PC-3 (cell line): ENCODE measurements at regions not wholly inside any gene's neighbourhood (a gene's known extent, or its start where the extent isn't known, plus 50 kb on each side); places are given as distances from the start of the nearest gene placed in this dataset.
"Not testable (repeated sequence)": the region's sequence is repeated elsewhere in the genome, so short reads cannot be mapped to it uniquely, and the experiment has no call there.

Source experiments
- ATAC-seq: fragments of 200-7000 bp; cut with Tn5 transposase; 2 replicates; pipeline ENCODE4 v1.9.1; 2020; ENCODE audit warnings: mild to moderate bottlenecking, moderate library complexity
- BruUV-seq: library from RNA; stranded (reverse); fragments of 400-500 nt; replicated peaks from 2 replicates; lab custom pipeline; 2021; lab: Mats Ljungman, UMichigan
- CTCF ChIA-PET: fragments of 300-600 bp; sonication (Branson Sonifier 250); formaldehyde crosslinking; loops from one replicate; lab custom pipeline; 2022; ENCODE audit warnings: antibody characterized with exemption; lab: Charles Lee
- POLR2A ChIA-PET: fragments of 300-600 bp; sonication (Branson Sonifier 250); formaldehyde crosslinking; loops from one replicate; lab custom pipeline; 2022; ENCODE audit warnings: antibody characterized with exemption; ENCODE audit not compliant: unreplicated experiment; lab: Charles Lee
- DNase-seq: peaks from one replicate; pipeline ENCODE4 v3.0.0-alpha.2; 2015
- H2AFZ ChIP-seq: fragments of 300-600 bp; sonication (generic); 2 replicates; pipeline ENCODE4 v1.6.0; 2016; ENCODE audit warnings: antibody characterized with exemption, low read length
- H3F3A ChIP-seq: fragments of 300-600 bp; sonication (generic); one replicate; pipeline ENCODE4 v1.6.0; 2017; ENCODE audit warnings: antibody characterized with exemption, low read length, control low read depth, mild to moderate bottlenecking; ENCODE audit not compliant: unreplicated experiment
- H3K27ac ChIP-seq: fragments of 300-600 bp; sonication (generic); 2 replicates; pipeline ENCODE4 v1.5.1; 2016; ENCODE audit warnings: mild to moderate bottlenecking, low read length
- H3K27me3 ChIP-seq: fragments of 300-600 bp; sonication (generic); 2 replicates; pipeline ENCODE4 v1.6.1; 2016; ENCODE audit warnings: low read length, mixed read lengths
- H3K36me3 ChIP-seq: fragments of 300-600 bp; sonication (generic); 2 replicates; pipeline ENCODE4 v1.6.1; 2016; ENCODE audit warnings: low read depth, mixed run types, low read length, mixed read lengths
- H3K4me1 ChIP-seq: fragments of 300-600 bp; sonication (generic); 2 replicates; pipeline ENCODE4 v1.5.1; 2016; ENCODE audit warnings: low read length; ENCODE audit not compliant: insufficient read depth
- H3K4me2 ChIP-seq: fragments of 300-600 bp; sonication (generic); 2 replicates; pipeline ENCODE4 v1.6.0; 2016; ENCODE audit warnings: low read length
- H3K4me3 ChIP-seq: fragments of 300-600 bp; sonication (generic); 2 replicates; pipeline ENCODE4 v1.5.1; 2016; ENCODE audit warnings: mild to moderate bottlenecking, low read length, mixed read lengths
- H3K79me2 ChIP-seq: fragments of 300-600 bp; sonication (generic); 2 replicates; pipeline ENCODE4 v1.6.1; 2017; ENCODE audit warnings: low read length, mixed read lengths
- H3K9ac ChIP-seq: fragments of 300-600 bp; sonication (generic); 2 replicates; pipeline ENCODE4 v1.6.0; 2016; ENCODE audit warnings: mild to moderate bottlenecking, low read length
- H3K9me2 ChIP-seq: fragments of 300-600 bp; sonication (generic); replicated peaks from 2 replicates; pipeline ENCODE4 v1.6.1; 2016; ENCODE audit warnings: mixed run types, low read length, mixed read lengths
- H3K9me3 ChIP-seq: fragments of 300-600 bp; sonication (generic); 2 replicates; pipeline ENCODE4 v1.6.1; 2016; ENCODE audit warnings: low read length, mixed read lengths
- H4K20me1 ChIP-seq: fragments of 300-600 bp; sonication (generic); 2 replicates; pipeline ENCODE4 v1.6.1; 2016; ENCODE audit warnings: low read length, mixed read lengths
- EZH2 ChIP-seq: fragments of 300-600 bp; sonication (generic); IDR thresholded peaks from one replicate; pipeline ENCODE4 v1.6.1; 2017; ENCODE audit warnings: antibody characterized with exemption, mild to moderate bottlenecking, low read length; ENCODE audit not compliant: unreplicated experiment
- EZH2phosphoT487 ChIP-seq: fragments of 300-600 bp; sonication (generic); IDR thresholded peaks from 2 replicates; pipeline ENCODE4 v1.6.1; 2018; ENCODE audit warnings: mild to moderate bottlenecking, antibody characterized with exemption, low read length, borderline replicate concordance
- intact Hi-C: fragments of 100-400 bp; cut with micrococcal nuclease; formaldehyde crosslinking; loops from 2 replicates; pipeline ENCODE4 v1.9.0; 2023
- TF ChIP-seq, protein P1 (sequence below): fragments of 300-600 bp; sonication (generic); conservative IDR thresholded peaks from 2 replicates; pipeline ENCODE4 v1.5.1; 2017; ENCODE audit warnings: antibody characterized with exemption, low read depth, mild to moderate bottlenecking, low read length

GRCh38 chr1:112126598-112126997, 137.1 kb upstream of the KCND3 start:
- Histone ChIP-seq H2AFZ (no peak overlapping the region), H3K27me3 (0 out of 2 replicates have a peak, but pooled peaks cover under 1% of the 10 kb centered on the region), H3K9me3 (no peaks in the 10 kb centered on the region), H4K20me1 (no peaks in the 10 kb centered on the region), H3F3A (no peaks in the 10 kb centered on the region), H3K9me2 (no peaks in the 10 kb centered on the region), H3K4me2 (no peak overlapping the region), H3K4me1 (no peaks in the 10 kb centered on the region), H3K79me2 (no peaks in the 10 kb centered on the region), H3K9ac (no peak overlapping the region), H3K27ac (no peak overlapping the region), H3K36me3 (no peaks in the 10 kb centered on the region), H3K4me3 (no peak overlapping the region)
- ChIA-PET CTCF (no interaction called here), POLR2A (no interaction called here)
- DNase-seq (no peak), ATAC-seq (no peak)
- no TSS peak for BruUV-seq
- TF ChIP-seq EZH2phosphoT487 (no peak), EZH2 (no peak)
- TF ChIP-seq, protein P1, sequence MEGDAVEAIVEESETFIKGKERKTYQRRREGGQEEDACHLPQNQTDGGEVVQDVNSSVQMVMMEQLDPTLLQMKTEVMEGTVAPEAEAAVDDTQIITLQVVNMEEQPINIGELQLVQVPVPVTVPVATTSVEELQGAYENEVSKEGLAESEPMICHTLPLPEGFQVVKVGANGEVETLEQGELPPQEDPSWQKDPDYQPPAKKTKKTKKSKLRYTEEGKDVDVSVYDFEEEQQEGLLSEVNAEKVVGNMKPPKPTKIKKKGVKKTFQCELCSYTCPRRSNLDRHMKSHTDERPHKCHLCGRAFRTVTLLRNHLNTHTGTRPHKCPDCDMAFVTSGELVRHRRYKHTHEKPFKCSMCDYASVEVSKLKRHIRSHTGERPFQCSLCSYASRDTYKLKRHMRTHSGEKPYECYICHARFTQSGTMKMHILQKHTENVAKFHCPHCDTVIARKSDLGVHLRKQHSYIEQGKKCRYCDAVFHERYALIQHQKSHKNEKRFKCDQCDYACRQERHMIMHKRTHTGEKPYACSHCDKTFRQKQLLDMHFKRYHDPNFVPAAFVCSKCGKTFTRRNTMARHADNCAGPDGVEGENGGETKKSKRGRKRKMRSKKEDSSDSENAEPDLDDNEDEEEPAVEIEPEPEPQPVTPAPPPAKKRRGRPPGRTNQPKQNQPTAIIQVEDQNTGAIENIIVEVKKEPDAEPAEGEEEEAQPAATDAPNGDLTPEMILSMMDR = no peak
- intact Hi-C loops = no loop called here

DNA sequence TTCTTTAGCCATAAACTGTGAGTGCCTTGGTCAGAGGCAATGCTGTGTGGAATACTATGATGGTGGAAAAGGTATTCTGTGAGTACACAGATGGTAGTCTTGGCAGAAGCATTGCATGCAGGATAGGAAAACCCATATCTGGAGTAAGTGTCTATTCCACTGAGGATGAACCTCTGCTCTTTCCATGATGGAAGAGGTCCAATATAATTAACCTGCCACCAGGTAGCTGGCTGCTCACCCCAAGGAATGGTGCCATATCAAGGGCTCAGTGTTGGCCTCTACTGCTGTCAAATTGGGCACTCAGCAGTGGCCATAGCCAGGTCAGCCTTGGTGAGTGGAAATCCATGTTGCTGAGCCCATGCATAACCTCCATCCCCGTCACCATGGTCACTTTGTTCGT, 138.1 kb upstream of the KCND3 start:
- H2AFZ ChIP-seq, H3K9ac ChIP-seq, CTCF ChIA-PET, H4K20me1 ChIP-seq, H3K4me1 ChIP-seq, H3K4me3 ChIP-seq, H3K27me3 ChIP-seq, H3K36me3 ChIP-seq, BruUV-seq, H3K79me2 ChIP-seq, H3K9me2 ChIP-seq, H3K9me3 ChIP-seq, H3K27ac ChIP-seq, POLR2A ChIA-PET, DNase-seq, ATAC-seq, intact Hi-C loops, H3K4me2 ChIP-seq, H3F3A ChIP-seq: not testable (repeated sequence)

GRCh38 chr1:112133487-112133886, 144.0 kb upstream of the KCND3 start:
- H3K4me1 ChIP-seq = no peaks in the 10 kb centered on the region
- no peak for DNase-seq
- peaks cover 14% of the 10 kb centered on the region for H3K27me3 ChIP-seq
- no peaks in the 10 kb centered on the region for H3F3A ChIP-seq
- no peaks in the 10 kb centered on the region for H3K79me2 ChIP-seq
- no peak overlapping the region for H3K4me3 ChIP-seq
- ATAC-seq = no peak
- ChIA-PET CTCF (no interaction called here), POLR2A (no interaction called here)
- H3K9me3 ChIP-seq = no peaks in the 10 kb centered on the region
- TF ChIP-seq EZH2phosphoT487 (no peak), EZH2 (no peak)
- TF ChIP-seq, protein P1 = no peak
- no peak overlapping the region for H3K4me2 ChIP-seq
- intact Hi-C loops = no loop called here
- no peak overlapping the region for H3K9ac ChIP-seq
- no TSS peak for BruUV-seq
- no peaks in the 10 kb centered on the region for H3K9me2 ChIP-seq
- no peak overlapping the region for H3K27ac ChIP-seq
- no peaks in the 10 kb centered on the region for H4K20me1 ChIP-seq
- no peak overlapping the region for H2AFZ ChIP-seq
- no peaks in the 10 kb centered on the region for H3K36me3 ChIP-seq
